A549 (cell line): ENCODE measurements at regions not wholly inside any gene's neighbourhood (a gene's known extent, or its start where the extent isn't known, plus 50 kb on each side); places are given as distances from the start of the nearest gene placed in this dataset.

ENCODE experiments used
- CBX2 ChIP-seq: fragments of 200-600 bp; sonication (generic); IDR thresholded peaks from 2 replicates; pipeline ENCODE4 v1.6.1; 2016; ENCODE audit warnings: low read depth, mild to moderate bottlenecking, borderline replicate concordance
- CBX8 ChIP-seq: fragments of 200-600 bp; sonication (generic); IDR thresholded peaks from 2 replicates; pipeline ENCODE4 v1.6.1; 2016
- CEBPB ChIP-seq, 2 experiments: fragments of >200 bp in 1 of 2; sonication (Bioruptor Twin) in 1 of 2; formaldehyde crosslinking in 1 of 2; IDR thresholded peaks; 2 replicates each; pipeline ENCODE4 v1.6.1; 2012 to 2016
- CHD2 ChIP-seq: fragments of 150-350 bp; IDR thresholded peaks from 2 replicates; pipeline ENCODE4 v1.6.1; 2014; ENCODE audit warnings: low read length; ENCODE audit not compliant: partially characterized antibody
- HDAC2 ChIP-seq: fragments of 200-600 bp; sonication (generic); IDR thresholded peaks from 2 replicates; pipeline ENCODE4 v1.6.1; 2016
- HOXB13 ChIP-seq: fragments of 250-450 bp; sonication (Bioruptor Pico); IDR thresholded peaks from 2 replicates; pipeline ENCODE4 v1.5.0; 2020; ENCODE audit warnings: low read depth, mild to moderate bottlenecking, moderate library complexity
- MAFK ChIP-seq: fragments of 450-650 bp; IDR thresholded peaks from 2 replicates; pipeline ENCODE4 v1.6.1; 2014; ENCODE audit not compliant: partially characterized antibody
- NR3C1 ChIP-seq: fragments of >200 bp; sonication (Bioruptor Twin); formaldehyde crosslinking; IDR thresholded peaks from 3 replicates; pipeline ENCODE4 v1.6.1; 2017
- POLR2A ChIP-seq: IDR thresholded peaks from 2 replicates; pipeline ENCODE4 v1.6.1; 2012; ENCODE audit warnings: mild to moderate bottlenecking, low read length
- RFX5 ChIP-seq: fragments of 450-650 bp; IDR thresholded peaks from 2 replicates; pipeline ENCODE4 v1.7.1; 2014; ENCODE audit warnings: antibody characterized with exemption, mild to moderate bottlenecking, moderate library complexity
- SREBF2 ChIP-seq: fragments of 450-650 bp; IDR thresholded peaks from 2 replicates; pipeline ENCODE4 v1.6.1; 2014; ENCODE audit warnings: mild to moderate bottlenecking, moderate library complexity
- ZNF302 ChIP-seq: fragments of 250-450 bp; sonication (Bioruptor Pico); IDR thresholded peaks from 2 replicates; pipeline ENCODE4 v1.9.0; 2021; ENCODE audit warnings: inconsistent platforms, mild to moderate bottlenecking, moderate library complexity
- TF ChIP-seq, protein P1 (sequence below): fragments of >200 bp; sonication (Bioruptor Twin); formaldehyde crosslinking; IDR thresholded peaks from 3 replicates; pipeline ENCODE4 v1.5.1; 2016
- TF ChIP-seq, protein P2 (sequence below): fragments of 150-350 bp; IDR thresholded peaks from 2 replicates; pipeline ENCODE4 v1.6.1; 2014; ENCODE audit warnings: low read depth, mild to moderate bottlenecking, low read length

DNA sequence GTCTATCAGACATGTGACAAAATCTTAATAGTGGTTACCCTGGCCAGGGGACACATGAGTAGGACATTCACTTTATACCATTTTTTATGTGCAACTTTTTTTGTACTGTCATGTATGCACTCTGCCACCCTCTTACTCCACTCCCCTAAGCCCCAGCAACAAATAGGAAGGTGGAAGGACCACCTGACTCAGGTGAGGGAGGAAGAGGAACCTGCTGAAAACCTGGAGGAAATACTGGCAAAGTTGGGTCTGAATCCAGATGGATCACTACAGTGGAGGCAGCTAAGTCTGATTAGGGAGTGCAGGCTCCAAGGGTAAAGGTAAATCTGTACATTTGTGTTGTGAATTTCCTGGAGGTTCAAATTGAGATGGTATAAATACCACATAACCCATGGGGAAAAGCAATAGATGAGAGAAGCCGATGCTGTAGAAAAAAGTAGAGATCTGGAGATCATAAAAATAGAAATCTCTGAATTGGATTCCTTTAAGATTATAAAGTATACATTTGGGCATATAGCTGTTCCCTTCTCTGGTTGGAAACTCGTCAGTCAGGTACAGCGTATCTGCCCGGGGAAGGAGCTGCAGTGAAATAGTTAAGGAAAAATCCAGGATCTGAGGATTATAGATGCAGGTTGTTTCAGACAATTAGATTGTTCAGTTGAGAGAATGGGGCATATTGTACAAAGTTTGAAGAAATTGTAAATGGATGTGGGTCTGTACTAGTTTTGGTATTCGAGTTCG lies 52.2 kb upstream of the OR9Q1 start:
- TF ChIP-seq, protein P1, sequence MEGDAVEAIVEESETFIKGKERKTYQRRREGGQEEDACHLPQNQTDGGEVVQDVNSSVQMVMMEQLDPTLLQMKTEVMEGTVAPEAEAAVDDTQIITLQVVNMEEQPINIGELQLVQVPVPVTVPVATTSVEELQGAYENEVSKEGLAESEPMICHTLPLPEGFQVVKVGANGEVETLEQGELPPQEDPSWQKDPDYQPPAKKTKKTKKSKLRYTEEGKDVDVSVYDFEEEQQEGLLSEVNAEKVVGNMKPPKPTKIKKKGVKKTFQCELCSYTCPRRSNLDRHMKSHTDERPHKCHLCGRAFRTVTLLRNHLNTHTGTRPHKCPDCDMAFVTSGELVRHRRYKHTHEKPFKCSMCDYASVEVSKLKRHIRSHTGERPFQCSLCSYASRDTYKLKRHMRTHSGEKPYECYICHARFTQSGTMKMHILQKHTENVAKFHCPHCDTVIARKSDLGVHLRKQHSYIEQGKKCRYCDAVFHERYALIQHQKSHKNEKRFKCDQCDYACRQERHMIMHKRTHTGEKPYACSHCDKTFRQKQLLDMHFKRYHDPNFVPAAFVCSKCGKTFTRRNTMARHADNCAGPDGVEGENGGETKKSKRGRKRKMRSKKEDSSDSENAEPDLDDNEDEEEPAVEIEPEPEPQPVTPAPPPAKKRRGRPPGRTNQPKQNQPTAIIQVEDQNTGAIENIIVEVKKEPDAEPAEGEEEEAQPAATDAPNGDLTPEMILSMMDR: no peak
- no peak for TF ChIP-seq NR3C1
- no peak for TF ChIP-seq CHD2
- no peak for TF ChIP-seq ZNF302 (CRISPR knock-in tag)
- TF ChIP-seq, protein P2, sequence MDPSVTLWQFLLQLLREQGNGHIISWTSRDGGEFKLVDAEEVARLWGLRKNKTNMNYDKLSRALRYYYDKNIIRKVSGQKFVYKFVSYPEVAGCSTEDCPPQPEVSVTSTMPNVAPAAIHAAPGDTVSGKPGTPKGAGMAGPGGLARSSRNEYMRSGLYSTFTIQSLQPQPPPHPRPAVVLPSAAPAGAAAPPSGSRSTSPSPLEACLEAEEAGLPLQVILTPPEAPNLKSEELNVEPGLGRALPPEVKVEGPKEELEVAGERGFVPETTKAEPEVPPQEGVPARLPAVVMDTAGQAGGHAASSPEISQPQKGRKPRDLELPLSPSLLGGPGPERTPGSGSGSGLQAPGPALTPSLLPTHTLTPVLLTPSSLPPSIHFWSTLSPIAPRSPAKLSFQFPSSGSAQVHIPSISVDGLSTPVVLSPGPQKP: no peak
- no peak for TF ChIP-seq MAFK
- no peak for TF ChIP-seq POLR2A
- no peak for TF ChIP-seq SREBF2
- TF ChIP-seq CBX8: no peak
- no peak for TF ChIP-seq HOXB13
- no peak for TF ChIP-seq HDAC2
- no peak for TF ChIP-seq CBX2
- no peak for TF ChIP-seq RFX5
- TF ChIP-seq CEBPB (IDR thresholded peaks at IDR 0.05): no peak
